Sigmoid colon (tissue), 6 donors: ENCODE measurements at regions not wholly inside any gene's neighbourhood (a gene's known extent, or its start where the extent isn't known, plus 50 kb on each side); places are given as distances from the start of the nearest gene placed in this dataset.

ENCODE experiments used
- DNase-seq: peaks from one replicate; pipeline ENCODE4 v3.0.0-alpha.2; 2019
- H3K27ac ChIP-seq, 4 donors: fragments of 200-600 bp; sonication (generic); one replicate each; pipeline ENCODE4 v1.5.1; 2016 to 2019; ENCODE audit warnings: mild to moderate bottlenecking in 1 of 4
- H3K27me3 ChIP-seq, 3 donors: fragments of 200-600 bp; sonication (generic); one replicate each; pipeline ENCODE4 v1.5.1; 2019; ENCODE audit warnings: mild to moderate bottlenecking in 1 of 3
- H3K36me3 ChIP-seq, 4 donors: fragments of 200-600 bp; sonication (generic); one replicate each; pipeline ENCODE4 v1.5.1; 2016 to 2019
- H3K4me1 ChIP-seq, 4 donors: fragments of 200-600 bp; sonication (generic); one replicate each; pipeline ENCODE4 v1.5.1; 2017 to 2019
- H3K4me3 ChIP-seq, 4 donors: fragments of 200-600 bp; sonication (generic); one replicate each; pipeline ENCODE4 v1.5.1; 2017 to 2019; ENCODE audit warnings: mild to moderate bottlenecking in 2 of 4, moderate library complexity in 1 of 4
- H3K9me3 ChIP-seq, 4 donors: fragments of 200-600 bp in 3 of 4; sonication (generic) in 3 of 4; one replicate each; pipeline versions ENCODE4 v1.5.1 to v1.6.1; 2013 to 2019
- CTCF ChIP-seq, 4 experiments: fragments of 450-650 bp in 3 of 4; fragments of 200-600 bp in 1 of 4; IDR thresholded peaks; one replicate each; pipeline ENCODE4 v1.5.1; 2016 to 2019; ENCODE audit warnings: antibody characterized with exemption in 4 of 4, mild to moderate bottlenecking in 3 of 4, moderate library complexity in 2 of 4
- EP300 ChIP-seq, 4 donors: sonication (generic); formaldehyde crosslinking; IDR thresholded peaks; one replicate each; pipeline ENCODE4 v1.6.1; 2017; ENCODE audit warnings: antibody characterized with exemption in 4 of 4
- POLR2A ChIP-seq, 2 donors: fragments of 450-650 bp; IDR thresholded peaks; one replicate each; pipeline ENCODE4 v1.6.1; 2016; ENCODE audit warnings: antibody characterized with exemption in 2 of 2, mild to moderate bottlenecking in 2 of 2, moderate library complexity in 2 of 2
- POLR2AphosphoS5 ChIP-seq, 4 donors: sonication (generic); formaldehyde crosslinking; IDR thresholded peaks; one replicate each; pipeline ENCODE4 v1.6.1; 2017; ENCODE audit warnings: antibody characterized with exemption in 4 of 4
- WGBS, 2 donors: extraction: QIAGEN DNeasy Blood & Tissue Kit; methylation state at CpG; one replicate each; pipeline ENCODE4 v1.1.7; 2013; 5-methylcytosine and 5-hydroxymethylcytosine counted together
- intact Hi-C: fragments of 100-400 bp; cut with DNase I; formaldehyde crosslinking; loops from one replicate; pipeline ENCODE4 v1.15.1; 2023
- donor health status: healthy with polysubstance abuse.
- donor health status: healthy.

- Histone ChIP-seq H3K4me1 (peaks cover 0 to 5% (median 3%) of the 10 kb centered on the region in 4 donors), H3K27me3 (peaks cover 0 to 8% (median 2%) of the 10 kb centered on the region in 3 donors), H3K9me3 (no peaks in the 10 kb centered on the region), H3K27ac (no peak overlapping the region), H3K36me3 (no peaks in the 10 kb centered on the region), H3K4me3 (no peak overlapping the region)
- TF ChIP-seq CTCF (IDR thresholded peaks at IDR 0.05) (no peak), EP300 (IDR thresholded peaks at IDR 0.05) (no peak), POLR2AphosphoS5 (IDR thresholded peaks at IDR 0.05) (no peak), POLR2A (IDR thresholded peaks at IDR 0.05) (no peak)
- DNase-seq, result no peak
- intact Hi-C loops, result no loop called here
- 91 to 96% methylated on average over 3 of the region's 3 CpGs for WGBS, 2 donors
These were observed 74.9 kb upstream of the DLX2 start for GRCh38 chr2:172177581-172177980.

GRCh38 chr2:172177996-172178395 is 75.3 kb upstream of the DLX2 start:
- no peaks in the 10 kb centered on the region for H3K9me3 ChIP-seq
- no peaks in the 10 kb centered on the region for H3K36me3 ChIP-seq
- no peak for TF ChIP-seq CTCF (IDR thresholded peaks at IDR 0.05)
- no peak for TF ChIP-seq POLR2A (IDR thresholded peaks at IDR 0.05)
- TF ChIP-seq POLR2AphosphoS5 (IDR thresholded peaks at IDR 0.05), result no peak
- TF ChIP-seq EP300 (IDR thresholded peaks at IDR 0.05), result no peak
- H3K4me3 ChIP-seq, result no peak overlapping the region
- intact Hi-C loops, result no loop called here
- peaks cover 0 to under 1% (median under 1%) of the 10 kb centered on the region in 4 donors for H3K4me1 ChIP-seq
- DNase-seq, result no peak
- no peak overlapping the region for H3K27ac ChIP-seq
- H3K27me3 ChIP-seq, result peaks cover 0 to 4% (median 0%) of the 10 kb centered on the region in 3 donors
- 91 to 96% methylated on average over 1 of the region's 1 CpG for WGBS, 2 donors

DNA sequence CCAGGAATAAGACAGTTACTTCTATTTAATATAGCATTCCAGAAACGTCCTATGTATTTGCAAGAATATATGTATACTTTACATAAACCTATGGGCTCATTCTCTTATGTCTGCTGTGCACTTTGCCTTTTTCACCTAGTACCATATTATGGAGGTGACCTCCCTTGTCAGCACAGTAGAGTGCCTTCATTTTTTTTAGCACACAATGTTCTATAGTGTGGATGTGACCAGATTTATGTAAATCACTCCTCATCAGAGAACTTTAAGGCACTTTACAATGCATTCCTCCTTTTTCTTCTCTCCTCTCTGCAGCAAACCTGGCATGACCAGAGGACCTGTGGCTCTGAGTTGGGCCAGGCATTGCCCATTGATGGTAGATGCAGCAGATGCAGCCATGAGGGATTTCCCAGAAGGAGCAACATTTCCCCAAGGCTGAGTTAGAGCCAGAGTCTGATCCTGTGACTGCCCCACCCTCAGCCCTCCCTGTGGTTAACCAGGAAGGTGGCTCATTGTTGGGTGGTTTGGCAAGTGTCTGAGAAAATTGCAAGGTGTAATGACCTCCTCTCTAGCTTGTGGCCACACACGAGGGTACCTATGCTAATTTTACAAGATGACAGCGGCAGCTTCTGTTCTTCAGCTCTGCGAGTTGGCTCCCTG is 76.5 kb upstream of the DLX2 start:
- 34 to 54% methylated on average over 4 of the region's 4 CpGs for WGBS, 2 donors
- Histone ChIP-seq H3K36me3 (no peaks in the 10 kb centered on the region), H3K27ac (no peak overlapping the region), H3K4me3 (no peak overlapping the region), H3K27me3 (no peaks in the 10 kb centered on the region), H3K9me3 (no peaks in the 10 kb centered on the region), H3K4me1 (no peaks in the 10 kb centered on the region)
- intact Hi-C loops, result no loop called here
- no peak for DNase-seq
- TF ChIP-seq EP300 (IDR thresholded peaks at IDR 0.05) (no peak), CTCF (IDR thresholded peaks at IDR 0.05) (no peak), POLR2AphosphoS5 (IDR thresholded peaks at IDR 0.05) (no peak), POLR2A (IDR thresholded peaks at IDR 0.05) (no peak)

DNA sequence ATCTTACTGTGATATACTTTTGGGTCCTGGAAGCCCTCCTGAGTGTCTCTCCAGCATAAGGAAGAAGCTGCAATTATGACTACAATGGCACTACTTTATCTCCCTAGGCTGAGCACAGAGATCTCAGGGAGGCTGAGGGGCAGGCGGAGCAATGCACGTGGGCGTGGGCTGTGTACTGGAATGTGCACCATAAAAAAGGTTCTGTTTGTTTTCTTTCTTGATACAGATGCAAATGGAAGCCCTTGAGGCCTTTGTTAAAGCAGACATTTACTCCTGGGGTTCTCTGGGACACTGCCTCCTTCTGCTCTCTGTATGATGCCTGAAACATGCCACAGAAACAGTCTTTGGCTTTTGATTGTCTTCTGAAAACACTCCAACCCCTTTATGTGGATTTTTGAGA is 79.1 kb upstream of the DLX2 start:
- intact Hi-C loops, result no loop called here
- no peaks in the 10 kb centered on the region for H3K27me3 ChIP-seq
- peaks cover 0 to 5% (median 0%) of the 10 kb centered on the region in 4 donors for H3K9me3 ChIP-seq
- H3K4me3 ChIP-seq, result no peak overlapping the region
- no peaks in the 10 kb centered on the region for H3K4me1 ChIP-seq
- no peaks in the 10 kb centered on the region for H3K36me3 ChIP-seq
- DNase-seq, result no peak
- 17 to 67% methylated on average over 3 of the region's 3 CpGs for WGBS, 2 donors
- H3K27ac ChIP-seq, result no peak overlapping the region
- TF ChIP-seq CTCF (IDR thresholded peaks at IDR 0.05) (no peak), POLR2A (IDR thresholded peaks at IDR 0.05) (no peak), EP300 (IDR thresholded peaks at IDR 0.05) (no peak), POLR2AphosphoS5 (IDR thresholded peaks at IDR 0.05) (no peak)

DNA sequence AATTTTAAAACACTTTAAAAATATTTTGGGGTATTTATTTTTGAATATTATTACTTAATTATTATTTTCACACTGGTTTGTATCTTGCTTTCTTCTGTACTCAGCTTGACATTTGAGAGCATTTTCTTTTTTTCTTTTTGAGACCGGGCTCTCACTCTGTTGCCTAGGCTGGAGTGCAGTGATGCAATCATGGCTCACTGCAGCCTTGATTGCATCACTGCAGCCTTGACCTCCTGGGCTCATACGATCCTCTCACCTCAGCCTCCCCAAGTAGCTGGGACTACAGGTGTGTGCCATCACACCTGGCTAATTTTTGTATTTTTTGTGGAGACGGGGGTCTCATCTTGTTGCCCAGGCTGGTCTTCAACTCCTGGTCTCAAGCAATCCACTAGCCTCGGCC is 79.9 kb upstream of the DLX2 start:
- H3K27ac ChIP-seq, result no peak overlapping the region
- no peak overlapping the region for H3K4me3 ChIP-seq
- WGBS, 2 donors, result 88 to 89% methylated on average over 4 of the region's 4 CpGs
- H3K9me3 ChIP-seq, result peaks cover 0 to 5% (median 0%) of the 10 kb centered on the region in 4 donors
- no peaks in the 10 kb centered on the region for H3K4me1 ChIP-seq
- no peak for DNase-seq
- intact Hi-C loops, result no loop called here
- TF ChIP-seq EP300 (IDR thresholded peaks at IDR 0.05) (no peak), POLR2A (IDR thresholded peaks at IDR 0.05) (no peak), POLR2AphosphoS5 (IDR thresholded peaks at IDR 0.05) (no peak), CTCF (IDR thresholded peaks at IDR 0.05) (no peak)
- H3K36me3 ChIP-seq, result no peaks in the 10 kb centered on the region
- no peaks in the 10 kb centered on the region for H3K27me3 ChIP-seq
